Activated CD4-positive, alpha-beta memory T cell treated with anti-CD3 and anti-CD28 coated beads, Interleukin-2, amount 10 ng/mL, durations not matched to agents 7 days and 5 days (primary cell): ENCODE measurements at regions not wholly inside any gene's neighbourhood (a gene's known extent, or its start where the extent isn't known, plus 50 kb on each side); places are given as distances from the start of the nearest gene placed in this dataset.
"Not testable (repeated sequence)": the region's sequence is repeated elsewhere in the genome, so short reads cannot be mapped to it uniquely, and the experiment has no call there.

Experiments
- CTCF ChIA-PET: fragments of 350-600 bp; sonication (Branson Sonifier 250); formaldehyde crosslinking; loops from one replicate; lab custom pipeline; 2021; ENCODE audit warnings: antibody characterized with exemption, inconsistent platforms; lab: Charles Lee
- POLR2A ChIA-PET: fragments of 350-600 bp; sonication (Branson Sonifier 250); formaldehyde crosslinking; loops from one replicate; lab custom pipeline; 2021; ENCODE audit warnings: antibody characterized with exemption; lab: Charles Lee
- DNase-seq: peaks from one replicate; pipeline ENCODE4 v3.0.0-alpha.2; 2020
- H3K27ac Mint-ChIP-seq: one replicate; pipeline ENCODE4 v1.8.0; 2021; ENCODE audit warnings: mild to moderate bottlenecking, mixed read lengths
- H3K27me3 Mint-ChIP-seq: one replicate; pipeline ENCODE4 v1.8.0; 2021; ENCODE audit warnings: mixed read lengths
- H3K36me3 Mint-ChIP-seq: one replicate; pipeline ENCODE4 v1.8.0; 2021; ENCODE audit warnings: low read depth, mixed read lengths
- H3K4me1 Mint-ChIP-seq: one replicate; pipeline ENCODE4 v1.8.0; 2021; ENCODE audit warnings: mixed read lengths
- H3K4me3 Mint-ChIP-seq: one replicate; pipeline ENCODE4 v1.8.0; 2021; ENCODE audit warnings: mild to moderate bottlenecking, mixed read lengths
- H3K9me3 Mint-ChIP-seq: one replicate; pipeline ENCODE4 v1.8.0; 2021; ENCODE audit warnings: mixed read lengths

DNA sequence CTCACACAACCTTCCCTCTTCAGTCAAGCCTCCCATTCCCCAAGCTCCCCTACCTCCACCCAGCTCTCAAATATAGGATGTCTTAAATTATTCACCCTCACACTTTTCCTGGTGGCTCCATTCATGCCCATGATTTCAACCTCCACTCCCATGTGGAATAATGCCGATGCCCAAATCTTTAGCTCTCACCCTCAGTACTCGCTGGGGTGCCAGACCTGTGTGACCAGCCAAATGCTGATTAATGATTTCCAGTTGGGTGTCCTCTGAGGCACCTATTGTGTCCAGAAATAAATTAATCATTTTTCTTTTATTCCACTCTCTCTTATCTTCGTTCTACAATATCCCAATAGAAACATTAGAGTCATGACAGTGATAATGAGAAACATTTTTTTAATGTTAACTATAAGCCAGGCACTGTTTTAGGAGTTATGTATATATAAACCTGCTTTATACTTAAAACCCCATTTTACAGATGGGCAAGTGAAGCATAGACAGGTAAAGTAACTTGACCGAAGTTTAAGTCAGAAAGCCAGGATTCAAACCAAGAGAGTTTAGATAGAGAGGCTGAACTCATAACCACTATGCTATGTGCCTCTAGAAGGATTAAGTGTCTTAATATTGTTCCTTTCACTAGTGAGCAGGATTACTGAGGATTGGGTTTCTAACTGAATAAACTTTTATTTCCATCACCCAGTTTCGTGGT lies 209.7 kb downstream of the DUSP10 start:
- no peak for DNase-seq
- POLR2A ChIA-PET, result no interaction called here
- Mint-ChIP-seq H3K27me3 (peaks cover 33% of the 10 kb centered on the region), H3K36me3 (no peaks in the 10 kb centered on the region), H3K9me3 (no peaks in the 10 kb centered on the region), H3K27ac (no peak overlapping the region), H3K4me1 (no peaks in the 10 kb centered on the region), H3K4me3 (no peak overlapping the region)
- CTCF ChIA-PET, result no interaction called here

DNA sequence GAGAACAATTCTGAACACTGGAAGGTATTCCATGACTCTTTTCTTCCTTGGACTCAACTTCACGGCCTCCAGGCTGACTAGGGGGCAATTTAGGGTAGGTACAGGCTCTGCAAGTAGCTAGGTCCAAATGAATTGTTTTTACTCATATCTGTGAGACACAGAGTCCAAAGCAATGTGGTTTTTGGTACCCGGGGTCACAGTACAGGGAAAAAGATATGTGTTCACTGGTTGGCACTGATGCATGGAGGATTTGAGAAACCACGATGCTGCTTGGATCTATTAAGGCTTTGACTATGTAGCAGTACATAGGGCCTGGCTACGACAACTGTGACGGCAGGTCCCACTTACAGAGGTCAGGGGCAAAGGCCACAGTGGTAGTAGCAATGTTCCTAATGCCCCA lies 200.6 kb downstream of the DUSP10 start:
- no peaks in the 10 kb centered on the region for H3K9me3 Mint-ChIP-seq
- CTCF ChIA-PET, result no interaction called here
- no peak for DNase-seq
- H3K4me3 Mint-ChIP-seq, result no peak overlapping the region
- no peaks in the 10 kb centered on the region for H3K36me3 Mint-ChIP-seq
- no peak overlapping the region for H3K27ac Mint-ChIP-seq
- peaks cover 25% of the 10 kb centered on the region for H3K27me3 Mint-ChIP-seq
- POLR2A ChIA-PET, result interaction anchor here (0.8 kb wide), 1 partner anchor 200 kb away, joined by 3 read pairs; the partner anchor contains the start of gene DUSP10
- no peaks in the 10 kb centered on the region for H3K4me1 Mint-ChIP-seq

DNA sequence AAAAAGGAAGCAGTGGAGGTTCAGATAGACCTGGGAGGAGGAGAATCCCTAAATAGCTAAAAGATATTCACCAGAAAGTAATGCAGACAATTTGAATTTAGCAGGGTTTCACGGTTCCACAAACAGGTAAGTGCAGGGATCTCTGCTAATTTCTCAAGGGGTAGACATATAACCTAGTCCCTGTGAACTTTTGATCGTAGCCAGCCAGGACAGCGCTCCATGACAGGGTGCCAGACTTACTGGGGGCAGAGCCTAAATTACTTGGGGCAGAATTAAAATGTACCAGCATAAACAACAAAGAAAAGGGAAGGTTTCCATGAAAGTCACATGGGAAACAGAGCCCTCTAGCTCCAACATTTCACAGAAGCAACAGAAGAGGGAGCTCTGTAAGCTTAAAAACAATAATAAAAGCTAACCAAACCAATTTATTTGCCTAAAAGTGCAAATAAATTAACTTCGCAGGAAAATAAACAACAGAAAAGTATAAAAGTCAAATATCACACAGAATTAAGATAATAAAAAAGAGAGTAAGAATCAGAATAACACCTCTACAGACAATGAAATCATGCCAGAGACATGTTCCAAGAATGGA lies 198.3 kb downstream of the DUSP10 start:
- H3K9me3 Mint-ChIP-seq, result no peaks in the 10 kb centered on the region
- H3K4me3 Mint-ChIP-seq, result no peak overlapping the region
- H3K36me3 Mint-ChIP-seq, result no peaks in the 10 kb centered on the region
- H3K4me1 Mint-ChIP-seq, result no peaks in the 10 kb centered on the region
- ChIA-PET POLR2A (interaction anchor here (1.0 kb wide), 1 partner anchor 198 kb away, joined by 4 read pairs; the partner anchor contains the start of gene DUSP10), CTCF (interaction anchor here (0.7 to 2.3 kb wide), 5 partner anchors 9 to 466 kb away, joined by 3 to 14 read pairs (median 4); partner anchors contain the start of gene DUSP10)
- no peak for DNase-seq
- no peak overlapping the region for H3K27ac Mint-ChIP-seq
- peaks cover 4% of the 10 kb centered on the region for H3K27me3 Mint-ChIP-seq

DNA sequence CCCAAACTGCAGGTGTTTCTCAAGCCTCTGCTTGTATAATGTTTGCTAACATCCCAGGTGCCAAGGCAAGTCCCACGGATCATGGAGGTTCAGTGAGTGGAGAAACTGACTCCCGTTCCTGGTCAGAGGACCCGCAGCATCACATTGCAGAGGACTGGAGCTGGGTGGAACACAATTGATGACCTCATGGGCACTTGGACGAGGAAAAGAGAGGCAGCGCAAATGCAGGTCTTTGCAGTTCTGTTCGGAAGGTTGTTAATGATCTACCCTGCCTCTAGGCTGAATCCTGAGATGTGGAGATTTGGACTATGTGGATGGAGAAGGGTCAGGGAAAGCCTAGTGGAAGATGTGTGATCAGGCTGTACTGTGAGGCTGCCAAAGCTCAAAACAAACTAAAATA lies 192.9 kb downstream of the DUSP10 start:
- H3K27me3 Mint-ChIP-seq, result no peaks in the 10 kb centered on the region
- no peaks in the 10 kb centered on the region for H3K4me1 Mint-ChIP-seq
- H3K9me3 Mint-ChIP-seq, result no peaks in the 10 kb centered on the region
- no peaks in the 10 kb centered on the region for H3K36me3 Mint-ChIP-seq
- ChIA-PET POLR2A (no interaction called here), CTCF (interaction anchor here (1.2 kb wide), 1 partner anchor 113 kb away, joined by 3 read pairs; no protein-coding TSS in a partner anchor)
- no peak overlapping the region for H3K27ac Mint-ChIP-seq
- no peak overlapping the region for H3K4me3 Mint-ChIP-seq
- DNase-seq, result no peak

DNA sequence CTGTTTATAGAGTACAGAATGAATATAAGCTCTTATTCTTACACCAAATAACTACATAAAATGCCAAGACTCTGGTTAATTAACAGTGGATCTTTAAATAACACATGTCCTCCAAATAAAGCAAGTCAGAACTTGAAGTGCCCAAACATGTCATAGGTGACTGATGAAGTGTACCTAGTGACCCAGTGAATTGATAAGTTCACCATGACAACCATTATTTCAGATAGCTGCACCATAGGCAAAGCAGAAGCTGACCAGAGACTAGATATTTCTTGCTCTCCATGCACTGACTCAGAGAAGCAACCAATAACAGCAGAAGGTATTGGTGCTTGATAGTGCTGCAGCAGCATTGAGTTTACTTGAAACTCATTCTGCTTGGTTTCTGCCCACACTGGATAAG lies 192.1 kb downstream of the DUSP10 start:
- H3K4me1 Mint-ChIP-seq, result no peaks in the 10 kb centered on the region
- no peaks in the 10 kb centered on the region for H3K27me3 Mint-ChIP-seq
- no peaks in the 10 kb centered on the region for H3K9me3 Mint-ChIP-seq
- no peaks in the 10 kb centered on the region for H3K36me3 Mint-ChIP-seq
- no peak for DNase-seq
- CTCF ChIA-PET, result interaction anchor here (1.2 kb wide), 1 partner anchor 114 kb away, joined by 3 read pairs; no protein-coding TSS in a partner anchor
- POLR2A ChIA-PET, result no interaction called here
- H3K27ac Mint-ChIP-seq, result no peak overlapping the region
- H3K4me3 Mint-ChIP-seq, result no peak overlapping the region

DNA sequence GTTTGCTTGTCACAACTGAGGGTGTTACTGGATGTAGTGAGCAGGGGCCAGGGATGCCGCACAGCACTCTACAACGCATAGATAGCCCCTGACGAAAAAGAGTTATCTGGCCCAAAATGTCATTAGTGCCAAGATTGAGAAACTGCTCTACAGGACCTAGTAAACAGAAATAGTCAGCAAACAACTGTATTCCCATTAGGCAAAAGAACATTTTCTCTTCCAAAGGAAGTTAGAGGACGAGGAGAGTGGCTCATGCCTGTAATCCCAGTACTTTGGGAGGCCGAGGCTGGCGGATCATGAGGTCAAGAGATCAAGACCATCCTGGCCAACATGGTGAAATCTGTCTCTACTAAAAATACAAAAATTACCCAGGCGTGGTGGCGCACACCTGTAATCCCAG lies 189.1 kb downstream of the DUSP10 start:
- H3K9me3 Mint-ChIP-seq, CTCF ChIA-PET, H3K27ac Mint-ChIP-seq, H3K27me3 Mint-ChIP-seq, H3K4me3 Mint-ChIP-seq, DNase-seq, H3K36me3 Mint-ChIP-seq, POLR2A ChIA-PET, H3K4me1 Mint-ChIP-seq: not testable (repeated sequence)

GRCh38 chr1:221555689-221556433 lies 186.0 kb downstream of the DUSP10 start:
- Mint-ChIP-seq H3K27ac (no peak overlapping the region), H3K4me3 (no peak overlapping the region), H3K27me3 (no peaks in the 10 kb centered on the region), H3K4me1 (no peaks in the 10 kb centered on the region), H3K9me3 (no peaks in the 10 kb centered on the region), H3K36me3 (no peaks in the 10 kb centered on the region)
- ChIA-PET CTCF (no interaction called here), POLR2A (interaction anchor here (1.1 kb wide), 1 partner anchor 186 kb away, joined by 3 read pairs; the partner anchor contains the start of gene DUSP10)
- no peak for DNase-seq

GRCh38 chr1:221556435-221556834 lies 185.5 kb downstream of the DUSP10 start:
- no peak for DNase-seq
- ChIA-PET POLR2A (interaction anchor here (1.1 kb wide), 1 partner anchor 186 kb away, joined by 3 read pairs; the partner anchor contains the start of gene DUSP10), CTCF (no interaction called here)
- no peaks in the 10 kb centered on the region for H3K9me3 Mint-ChIP-seq
- no peaks in the 10 kb centered on the region for H3K27me3 Mint-ChIP-seq
- no peak overlapping the region for H3K4me3 Mint-ChIP-seq
- H3K27ac Mint-ChIP-seq, result no peak overlapping the region
- H3K36me3 Mint-ChIP-seq, result no peaks in the 10 kb centered on the region
- no peaks in the 10 kb centered on the region for H3K4me1 Mint-ChIP-seq

DNA sequence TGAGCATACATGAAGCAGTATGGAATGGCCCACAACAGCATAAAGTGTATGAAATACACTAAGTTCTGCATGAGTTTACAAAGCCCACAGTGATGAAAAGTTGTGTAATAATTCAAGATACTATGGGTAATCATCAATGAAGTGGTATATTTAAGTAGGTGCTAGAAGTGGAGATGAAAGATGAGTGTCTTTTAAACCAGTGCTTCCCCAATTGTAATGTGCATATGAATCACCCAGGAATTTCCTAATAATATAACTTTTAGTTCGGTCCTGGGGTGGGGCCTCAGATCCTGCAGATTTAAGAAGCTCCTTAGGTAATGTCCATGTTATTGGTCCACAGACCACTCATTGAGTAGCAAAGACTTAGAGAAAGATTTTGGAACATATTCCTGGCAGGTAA lies 184.9 kb downstream of the DUSP10 start:
- Mint-ChIP-seq H3K4me3 (no peak overlapping the region), H3K9me3 (no peaks in the 10 kb centered on the region), H3K27ac (no peak overlapping the region), H3K27me3 (no peaks in the 10 kb centered on the region), H3K36me3 (no peaks in the 10 kb centered on the region), H3K4me1 (no peaks in the 10 kb centered on the region)
- no peak for DNase-seq
- CTCF ChIA-PET, result no interaction called here
- POLR2A ChIA-PET, result interaction anchor here (1.1 kb wide), 1 partner anchor 185 kb away, joined by 3 read pairs; the partner anchor contains the start of gene DUSP10

DNA sequence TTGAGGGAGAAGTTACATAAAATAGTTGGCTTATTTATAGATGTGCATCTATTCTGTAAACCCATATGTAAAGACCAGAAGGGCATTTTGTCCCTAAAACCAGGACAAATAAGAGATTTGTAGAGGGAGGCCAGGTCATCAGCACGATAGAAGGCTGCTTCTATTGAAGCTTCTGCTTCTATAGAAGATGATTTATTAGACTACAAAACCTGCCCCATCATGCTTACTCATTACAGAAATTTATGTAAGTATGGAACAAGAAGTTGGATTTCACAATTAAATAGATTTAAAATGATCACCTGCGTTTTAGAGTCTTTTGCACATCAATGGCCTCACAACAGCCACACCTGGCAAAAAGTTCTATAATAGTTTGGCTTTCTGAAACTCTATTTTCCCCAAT lies 183.5 kb downstream of the DUSP10 start:
- Mint-ChIP-seq H3K9me3 (no peaks in the 10 kb centered on the region), H3K36me3 (no peaks in the 10 kb centered on the region)

GRCh38 chr1:221559911-221560310 lies 182.0 kb downstream of the DUSP10 start:
- ChIA-PET POLR2A (no interaction called here), CTCF (no interaction called here)
- Mint-ChIP-seq H3K27ac (no peak overlapping the region), H3K4me3 (no peak overlapping the region), H3K9me3 (no peaks in the 10 kb centered on the region), H3K27me3 (no peaks in the 10 kb centered on the region), H3K4me1 (no peaks in the 10 kb centered on the region), H3K36me3 (no peaks in the 10 kb centered on the region)
- no peak for DNase-seq

More for the DNA sequence above, 183.5 kb downstream of the DUSP10 start:
- DNase-seq, result no peak
- H3K27ac Mint-ChIP-seq, result no peak overlapping the region
- H3K4me3 Mint-ChIP-seq, result no peak overlapping the region
- ChIA-PET POLR2A (no interaction called here), CTCF (no interaction called here)
- H3K4me1 Mint-ChIP-seq, result no peaks in the 10 kb centered on the region
- H3K27me3 Mint-ChIP-seq, result no peaks in the 10 kb centered on the region

- ChIA-PET POLR2A (no interaction called here), CTCF (interaction anchor here (1.1 kb wide), 1 partner anchor 127 kb away, joined by 3 read pairs; no protein-coding TSS in a partner anchor)
- Mint-ChIP-seq H3K9me3 (no peaks in the 10 kb centered on the region), H3K4me1 (no peaks in the 10 kb centered on the region), H3K27ac (no peak overlapping the region), H3K36me3 (no peaks in the 10 kb centered on the region), H3K4me3 (no peak overlapping the region), H3K27me3 (no peaks in the 10 kb centered on the region)
- no peak for DNase-seq
Measured at GRCh38 chr1:221562542-221563475, 179.1 kb downstream of the DUSP10 start.
